Activated effector memory CD4-positive, alpha-beta T cell treated with anti-CD3 and anti-CD28 coated beads, Interleukin-2, amount 50 U/mL, for 16 hours (primary cell): ENCODE measurements at regions not wholly inside any gene's neighbourhood (a gene's known extent, or its start where the extent isn't known, plus 50 kb on each side); places are given as distances from the start of the nearest gene placed in this dataset.
"Not testable (repeated sequence)": the region's sequence is repeated elsewhere in the genome, so short reads cannot be mapped to it uniquely, and the experiment has no call there.

Experiments
- DNase-seq: peaks from one replicate; pipeline ENCODE4 v3.0.0-alpha.2; 2020

- no peak for DNase-seq
Observed at GRCh38 chr5:152171888-152172287, 233.2 kb downstream of the NMUR2 start.

GRCh38 chr5:152170350-152170749 is 234.7 kb downstream of the NMUR2 start:
- no peak for DNase-seq

GRCh38 chr5:152164860-152165259 is 240.2 kb upstream of the GLRA1 start:
- no peak for DNase-seq

GRCh38 chr5:152159894-152160293 is 235.2 kb upstream of the GLRA1 start:
- not testable (repeated sequence) for DNase-seq

DNA sequence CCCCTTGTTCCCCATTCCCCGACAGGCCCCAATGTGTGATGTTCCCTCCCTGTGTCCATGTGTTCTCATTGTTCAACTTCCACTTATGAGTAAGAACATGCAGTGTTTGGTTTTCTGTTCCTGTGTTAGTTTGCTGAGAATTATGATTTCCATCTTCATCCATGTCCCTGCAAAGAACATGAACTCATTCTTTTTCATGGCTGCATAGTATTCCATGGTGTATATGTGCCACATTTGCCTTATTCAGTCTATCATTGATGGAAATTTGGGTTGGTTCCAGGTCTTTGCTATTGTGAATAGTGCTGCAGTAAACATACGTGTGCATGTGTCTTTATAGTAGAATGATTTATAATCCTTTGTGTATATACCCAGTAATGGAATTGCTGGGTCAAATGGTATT is 229.8 kb upstream of the GLRA1 start:
- DNase-seq, result not testable (repeated sequence)

GRCh38 chr5:152151940-152152339 is 227.3 kb upstream of the GLRA1 start:
- no peak for DNase-seq

DNA sequence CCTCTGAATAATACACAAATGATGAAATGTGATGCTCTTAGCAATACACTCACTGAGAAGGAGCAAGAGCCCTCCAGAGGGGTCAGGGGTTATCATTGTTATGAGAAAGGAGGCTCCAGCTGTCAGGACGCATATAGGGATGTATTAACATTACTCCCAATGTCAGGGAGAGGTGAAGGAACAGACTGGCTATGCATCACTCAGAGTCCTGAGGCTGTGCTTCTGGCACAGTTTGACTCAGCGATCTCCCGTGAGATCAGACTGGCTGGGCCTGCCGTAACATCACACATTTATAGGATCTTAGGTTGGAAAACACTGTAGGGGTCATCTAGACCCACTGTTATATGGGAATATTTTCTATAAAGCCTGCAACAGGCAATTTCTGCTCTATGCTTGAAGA is 226.5 kb upstream of the GLRA1 start:
- DNase-seq, result no peak

- DNase-seq, result no peak
Observed at GRCh38 chr5:152147286-152147685, 222.6 kb upstream of the GLRA1 start.

- no peak for DNase-seq
Observed at GRCh38 chr5:152146566-152146965, 221.9 kb upstream of the GLRA1 start.

DNA sequence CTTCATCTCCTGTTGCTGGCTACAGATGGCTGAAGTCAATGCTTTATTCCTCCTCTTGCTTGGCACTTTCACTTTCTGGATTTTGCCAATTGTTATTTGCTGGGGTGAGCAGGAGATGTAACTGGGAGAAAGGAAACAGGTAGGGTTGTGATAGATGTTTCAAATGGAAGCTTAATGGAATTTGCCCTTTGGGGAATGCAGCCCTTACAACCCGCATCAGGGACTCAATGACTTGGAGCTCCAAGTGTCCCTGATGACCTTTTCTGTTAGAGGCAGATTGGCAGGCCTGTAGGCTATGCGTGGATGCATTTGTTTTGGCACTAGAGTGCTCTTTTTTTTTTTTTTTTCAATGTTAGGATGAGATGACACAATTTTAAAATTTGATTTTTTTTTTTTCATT is 219.9 kb upstream of the GLRA1 start:
- no peak for DNase-seq

DNA sequence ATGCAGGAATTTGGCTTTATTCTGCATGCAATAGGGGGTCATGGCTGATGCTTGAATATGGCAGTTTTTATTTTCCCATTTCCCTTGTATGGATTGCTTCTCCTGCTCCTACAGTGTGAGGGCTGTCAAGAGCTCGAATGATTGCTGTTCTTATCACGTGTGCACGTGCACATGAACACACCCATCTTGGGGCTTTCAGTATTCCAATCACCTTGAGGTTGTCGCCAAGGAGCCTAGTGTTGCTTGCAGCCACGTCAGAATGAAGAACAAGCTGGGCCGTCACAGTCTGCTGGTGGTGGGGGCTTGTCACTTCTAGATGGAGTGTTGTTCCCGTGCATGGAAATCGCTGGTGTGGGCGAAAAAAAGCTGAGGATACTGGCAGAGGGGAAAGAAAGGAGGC is 219.4 kb upstream of the GLRA1 start:
- no peak for DNase-seq

DNA sequence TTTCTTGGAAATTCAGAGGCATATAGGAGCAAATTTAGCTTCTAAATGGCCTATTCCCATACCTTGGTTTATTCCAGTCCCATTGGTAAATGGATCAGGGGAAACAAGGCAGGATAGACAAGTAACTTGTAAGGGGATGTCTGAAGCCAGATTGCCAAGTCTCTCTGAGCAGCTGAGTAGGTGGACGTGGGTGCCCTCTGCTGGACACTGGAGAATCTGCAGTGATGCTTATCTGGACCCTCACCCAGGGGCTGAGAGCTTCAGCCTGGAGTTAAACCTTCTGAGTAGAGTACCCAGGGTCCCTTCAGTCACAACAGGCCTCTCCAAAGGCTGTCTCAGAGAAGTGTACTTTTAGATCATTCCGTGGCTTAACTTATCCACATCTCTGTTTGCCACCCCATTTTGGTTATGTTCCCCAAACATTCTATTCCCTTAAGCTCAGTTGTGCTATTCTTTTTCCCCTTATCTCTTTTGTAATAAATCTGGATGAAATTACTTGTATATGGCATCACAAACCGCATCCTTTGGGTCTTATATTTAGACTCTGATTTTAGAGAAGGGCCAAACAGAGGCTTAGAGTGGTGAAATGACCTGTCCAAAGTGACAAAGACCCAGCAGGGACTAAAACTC is 218.3 kb upstream of the GLRA1 start:
- DNase-seq, result peak; percentile 85

GRCh38 chr5:152140347-152140746 is 215.7 kb upstream of the GLRA1 start:
- DNase-seq, result no peak

GRCh38 chr5:152137063-152137462 is 212.4 kb upstream of the GLRA1 start:
- no peak for DNase-seq

DNA sequence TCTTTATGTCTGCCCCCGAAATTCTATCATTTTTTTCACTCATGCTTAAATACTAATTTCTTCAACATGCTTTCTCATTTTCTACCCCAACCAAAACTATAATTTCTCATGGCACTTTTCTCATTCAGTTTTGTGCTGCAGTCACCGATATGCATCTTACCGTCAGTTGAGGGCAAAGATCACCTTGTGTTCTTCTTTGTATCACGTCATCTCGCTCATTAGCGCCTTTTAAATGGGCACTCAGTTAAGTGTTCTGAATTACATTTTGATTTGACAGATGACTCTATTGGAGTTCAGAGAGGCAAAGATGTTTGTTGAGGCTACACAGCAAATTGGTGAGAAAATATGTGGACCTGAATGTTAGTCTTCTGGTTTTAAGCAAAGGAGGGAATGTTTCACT is 211.7 kb upstream of the GLRA1 start:
- no peak for DNase-seq

DNA sequence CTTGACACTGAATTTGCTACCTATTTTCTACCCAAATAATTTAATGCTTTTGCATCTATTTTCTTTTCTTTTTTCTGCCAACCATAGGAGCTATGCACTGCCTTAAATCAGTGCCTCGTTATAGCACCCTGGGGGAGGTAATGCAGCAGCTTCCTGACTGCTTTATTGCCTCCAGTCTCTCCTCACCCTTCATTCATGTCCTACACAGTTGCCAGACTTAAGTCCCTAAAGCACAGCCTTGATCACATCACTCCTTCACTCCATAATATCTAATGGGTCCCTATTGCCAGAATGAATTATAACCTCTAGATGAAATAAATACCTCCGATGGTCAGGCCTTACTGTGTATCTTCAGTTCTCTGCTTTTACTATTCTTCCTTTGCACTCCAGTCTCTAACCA is 211.2 kb upstream of the GLRA1 start:
- no peak for DNase-seq

DNA sequence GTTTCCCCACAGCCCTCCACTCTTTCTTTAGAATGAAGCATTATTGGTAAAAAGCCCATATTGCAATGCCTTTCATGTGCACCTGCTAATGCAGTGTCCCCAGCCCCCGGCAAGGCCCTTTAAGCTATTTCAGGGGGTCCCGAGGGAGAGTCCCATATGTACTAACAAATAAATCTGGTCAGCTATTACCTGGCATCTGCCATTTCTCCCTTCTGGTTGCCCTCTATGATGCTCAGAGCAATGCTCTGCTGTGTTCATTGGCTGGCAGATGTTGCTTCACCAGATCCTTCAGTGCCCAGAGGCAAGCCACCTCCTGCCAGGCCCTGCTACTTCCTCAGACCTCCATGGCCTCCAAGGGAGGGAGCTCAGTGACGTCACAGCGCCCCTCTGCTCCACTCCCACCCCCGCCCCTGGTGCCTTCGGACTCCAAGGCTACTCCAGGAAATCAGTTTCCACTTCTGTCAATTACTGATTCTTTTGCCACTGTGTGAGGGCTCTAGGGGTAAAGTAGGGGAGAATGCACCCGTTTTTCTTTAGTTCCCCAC is 201.1 kb upstream of the GLRA1 start:
- no peak for DNase-seq

DNA sequence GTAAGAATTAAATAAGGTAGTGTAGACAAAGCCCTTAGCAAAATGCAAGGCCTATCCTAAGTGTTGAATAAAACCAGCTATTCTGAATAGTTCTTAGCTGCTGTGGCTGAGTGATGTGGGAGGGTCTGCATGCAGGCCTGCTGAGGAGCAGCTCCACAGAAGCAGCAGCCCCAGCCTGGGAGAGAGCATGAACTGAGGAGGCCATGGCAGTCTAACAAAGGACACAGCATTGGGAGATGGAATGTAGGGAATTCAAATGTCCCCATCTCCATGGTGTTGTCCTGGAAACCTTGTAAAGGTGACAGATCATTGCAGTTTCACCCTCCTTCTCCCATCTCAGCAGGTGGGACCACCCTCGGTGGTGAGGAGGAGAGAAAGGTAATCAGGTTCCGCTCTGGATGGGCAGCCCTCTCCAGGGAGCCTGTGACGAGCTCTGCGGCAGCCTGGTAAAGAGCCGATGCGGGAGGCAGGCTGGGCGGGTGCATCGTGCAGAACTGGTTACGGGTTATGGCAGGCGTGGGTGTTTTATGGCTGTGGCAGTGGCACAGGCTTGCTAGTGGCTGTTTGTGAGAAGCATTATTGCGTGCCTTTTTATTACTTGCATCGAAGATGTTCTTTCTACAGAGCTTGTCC is 199.9 kb upstream of the GLRA1 start:
- no peak for DNase-seq

- DNase-seq, result no peak
Observed at GRCh38 chr5:152118676-152119470, 194.2 kb upstream of the GLRA1 start.

GRCh38 chr5:152116934-152117333 is 192.3 kb upstream of the GLRA1 start:
- no peak for DNase-seq

- DNase-seq, result peak; percentile 77
Observed at GRCh38 chr5:152113401-152113800, 188.8 kb upstream of the GLRA1 start.

DNA sequence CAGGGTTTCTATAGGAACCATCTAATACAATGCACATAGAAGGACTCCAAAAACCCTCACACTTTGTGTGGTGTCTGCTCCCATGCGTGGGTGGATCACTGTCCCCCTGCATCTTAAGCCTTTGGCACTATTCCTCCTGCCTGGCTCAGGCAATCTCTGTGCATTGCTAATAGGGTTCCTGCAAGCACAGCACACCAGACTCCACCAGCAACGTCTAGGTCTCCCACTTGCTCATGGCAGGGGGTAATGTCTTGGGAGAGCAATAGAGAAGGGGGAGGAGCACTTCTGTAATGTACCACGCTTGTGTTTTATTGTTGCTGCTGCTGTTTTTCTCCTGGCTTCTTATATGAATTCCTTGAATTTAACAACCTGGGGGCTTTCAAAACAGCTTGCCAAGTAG is 182.6 kb upstream of the GLRA1 start:
- DNase-seq, result no peak

DNA sequence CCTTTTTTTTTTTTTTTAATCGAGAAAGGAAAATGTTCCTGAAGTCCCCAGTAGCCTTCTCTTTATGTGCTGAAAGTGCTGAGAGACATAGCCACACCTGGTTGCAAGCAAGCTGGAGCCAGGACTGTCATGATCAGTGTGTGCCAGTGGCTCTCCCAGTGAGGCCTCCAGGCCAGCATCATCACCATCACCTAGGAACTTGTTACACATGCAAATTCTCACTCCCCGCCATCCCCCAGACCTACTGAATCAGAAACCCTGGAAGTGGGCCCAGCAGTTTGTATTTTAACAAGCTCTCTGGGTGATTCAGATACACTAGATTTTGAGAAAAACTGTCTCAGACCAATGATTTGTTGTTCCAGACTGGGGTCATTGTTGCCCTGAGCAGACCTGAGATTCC is 181.9 kb upstream of the GLRA1 start:
- no peak for DNase-seq

- DNase-seq, result no peak
Observed at GRCh38 chr5:152105085-152105484, 180.4 kb upstream of the GLRA1 start.
